SK-N-SH (cell line): ENCODE measurements at regions not wholly inside any gene's neighbourhood (a gene's known extent, or its start where the extent isn't known, plus 50 kb on each side); places are given as distances from the start of the nearest gene placed in this dataset.

Source experiments
- CTCF ChIA-PET: fragments of 300-600, 350-600 bp; formaldehyde crosslinking; extraction: SDS; loops from one replicate; lab custom pipeline; 2021; lab: Yijun Ruan, JAX
- POLR2A ChIA-PET: fragments of 350-600 bp; sonication (Branson Sonifier 250); formaldehyde crosslinking; extraction: SDS; loops from one replicate; lab custom pipeline; 2020; ENCODE audit warnings: antibody characterized with exemption, inconsistent platforms; lab: Yijun Ruan, JAX
- DNase-seq: peaks from one replicate; pipeline ENCODE4 v3.0.0; 2012
- H2AFZ ChIP-seq: fragments of 200-600 bp; sonication (generic); 2 replicates; pipeline ENCODE4 v1.8.1; 2016; ENCODE audit warnings: antibody characterized with exemption, mild to moderate bottlenecking, low read depth
- H3F3A ChIP-seq: fragments of 200-600 bp; sonication (generic); replicated peaks from 2 replicates; pipeline ENCODE3; 2016; ENCODE audit warnings: antibody characterized with exemption, mild to moderate bottlenecking; ENCODE audit not compliant: insufficient read depth
- H3K27ac ChIP-seq, 2 experiments: fragments of 200-500 bp in 1 of 2; fragments of 200-600 bp in 1 of 2; sonication (Bioruptor generic) in 1 of 2; sonication (generic), shearing (Covaris generic) in 1 of 2; 2 replicates each; pipeline versions ENCODE4 v1.5.1 to v1.6.1; 2014 to 2016; ENCODE audit warnings: low read depth in 2 of 2, inconsistent platforms in 1 of 2, low read length in 1 of 2, mild to moderate bottlenecking in 1 of 2, mixed read lengths in 1 of 2
- H3K27me3 ChIP-seq: fragments of 200-600 bp; sonication (generic), shearing (Covaris generic); 2 replicates; pipeline ENCODE4 v1.6.1; 2016; ENCODE audit warnings: mixed run types; ENCODE audit not compliant: insufficient read depth
- H3K36me3 ChIP-seq, 2 experiments: fragments of 200-500 bp in 1 of 2; fragments of 200-600 bp in 1 of 2; sonication (Bioruptor generic) in 1 of 2; sonication (generic) in 1 of 2; replicated peaks in 1 of 2; 2 replicates each; pipeline versions ENCODE3 to v1.5.1; 2014 to 2016; ENCODE audit warnings: low read length in 1 of 2, mild to moderate bottlenecking in 1 of 2; ENCODE audit not compliant: insufficient read depth in 2 of 2, control insufficient read depth in 1 of 2
- H3K4me1 ChIP-seq, 2 experiments: fragments of 200-500 bp in 1 of 2; fragments of 200-600 bp in 1 of 2; sonication (Bioruptor generic) in 1 of 2; sonication (generic), shearing (Covaris generic) in 1 of 2; 2 replicates each; pipeline versions ENCODE4 v1.5.1 to v1.6.1; 2014 to 2016; ENCODE audit warnings: low read depth in 1 of 2, low read length in 1 of 2, mixed run types in 1 of 2; ENCODE audit not compliant: insufficient read depth in 2 of 2, control insufficient read depth in 1 of 2
- H3K4me2 ChIP-seq: fragments of 200-600 bp; sonication (generic), shearing (Covaris generic); 2 replicates; pipeline ENCODE4 v1.6.1; 2017; ENCODE audit warnings: mixed run types
- H3K4me3 ChIP-seq, 2 experiments: fragments of 200-500 bp in 1 of 2; fragments of 200-600 bp in 1 of 2; sonication (Bioruptor generic) in 1 of 2; sonication (generic), shearing (Covaris generic) in 1 of 2; 2 replicates each; pipeline versions ENCODE4 v1.5.1 to v1.8.1; 2014 to 2016; ENCODE audit warnings: low read depth in 2 of 2, inconsistent platforms in 1 of 2, low read length in 1 of 2, mild to moderate bottlenecking in 1 of 2, mixed read lengths in 1 of 2, moderate library complexity in 1 of 2
- H3K79me2 ChIP-seq: fragments of 200-600 bp; sonication (generic); 2 replicates; pipeline ENCODE4 v1.8.1; 2017; ENCODE audit warnings: mild to moderate bottlenecking; ENCODE audit not compliant: insufficient read depth
- H3K9ac ChIP-seq: fragments of 200-600 bp; sonication (generic); 2 replicates; pipeline ENCODE4 v1.6.1; 2017; ENCODE audit warnings: mixed run types
- H3K9me2 ChIP-seq: fragments of 200-600 bp; sonication (generic); 2 replicates; pipeline ENCODE4 v1.6.1; 2017; ENCODE audit warnings: mixed run types
- H3K9me3 ChIP-seq: fragments of 200-600 bp; sonication (generic); 2 replicates; pipeline ENCODE4 v1.6.1; 2017; ENCODE audit warnings: mixed run types, mild to moderate bottlenecking, moderate library complexity
- H4K20me1 ChIP-seq: fragments of 200-600 bp; sonication (generic); 2 replicates; pipeline ENCODE4 v1.6.1; 2017; ENCODE audit warnings: mild to moderate bottlenecking, mixed run types; ENCODE audit not compliant: insufficient read depth
- CHD2 ChIP-seq: fragments of 150-350 bp; IDR thresholded peaks from 2 replicates; pipeline ENCODE4 v1.6.1; 2018; ENCODE audit warnings: low read length; ENCODE audit not compliant: partially characterized antibody
- ELF1 ChIP-seq: IDR thresholded peaks from 2 replicates; pipeline ENCODE4 v1.4.0; 2012
- FOSL2 ChIP-seq: IDR thresholded peaks from 2 replicates; pipeline ENCODE4 v1.4.0; 2012; ENCODE audit warnings: low read depth, mild to moderate bottlenecking, moderate library complexity, borderline replicate concordance
- FOXM1 ChIP-seq: IDR thresholded peaks from 2 replicates; pipeline ENCODE4 v1.4.0; 2012; ENCODE audit warnings: low read depth, mild to moderate bottlenecking
- GABPA ChIP-seq: IDR thresholded peaks from 2 replicates; pipeline ENCODE4 v1.4.0; 2012; ENCODE audit warnings: low read depth, mild to moderate bottlenecking
- GATA2 ChIP-seq: sonication (generic); formaldehyde crosslinking; IDR thresholded peaks from 2 replicates; pipeline ENCODE4 v1.5.0; 2020; ENCODE audit warnings: mild to moderate bottlenecking, missing genetic modification reagents
- JUND ChIP-seq: IDR thresholded peaks from 2 replicates; pipeline ENCODE4 v1.4.0; 2012
- MAX ChIP-seq: IDR thresholded peaks from 2 replicates; pipeline ENCODE4 v1.4.0; 2012; ENCODE audit warnings: low read depth
- NRF1 ChIP-seq: IDR thresholded peaks from 2 replicates; pipeline ENCODE4 v1.6.1; 2012; ENCODE audit warnings: low read depth, mild to moderate bottlenecking, low read length
- PBX3 ChIP-seq: IDR thresholded peaks from 2 replicates; pipeline ENCODE4; 2012
- POLR2AphosphoS5 ChIP-seq: IDR thresholded peaks from 2 replicates; pipeline ENCODE4 v1.6.1; 2012; ENCODE audit warnings: low read depth, low read length
- RCOR1 ChIP-seq: fragments of 150-350 bp; IDR thresholded peaks from 2 replicates; pipeline ENCODE4 v1.6.1; 2017; ENCODE audit warnings: antibody characterized with exemption, low read length
- REST ChIP-seq: IDR thresholded peaks from 2 replicates; pipeline ENCODE4 v1.6.1; 2012; ENCODE audit warnings: mild to moderate bottlenecking, low read depth, low read length, moderate library complexity
- RFX5 ChIP-seq: IDR thresholded peaks from 2 replicates; pipeline ENCODE4 v1.6.1; 2012; ENCODE audit warnings: mild to moderate bottlenecking, improper control_type of control experiment, low read length
- RXRA ChIP-seq: IDR thresholded peaks from 2 replicates; pipeline ENCODE4 v1.4.0; 2012; ENCODE audit warnings: low read depth, mild to moderate bottlenecking, borderline replicate concordance
- SMC3 ChIP-seq: IDR thresholded peaks from 2 replicates; pipeline ENCODE4 v1.6.1; 2012; ENCODE audit warnings: low read depth, low read length, improper control_type of control experiment
- TAF1 ChIP-seq: IDR thresholded peaks from 2 replicates; pipeline ENCODE4 v1.6.1; 2012; ENCODE audit warnings: low read depth, mild to moderate bottlenecking, low read length, moderate library complexity, borderline replicate concordance
- TCF12 ChIP-seq: IDR thresholded peaks from 2 replicates; pipeline ENCODE4 v1.4.0; 2012
- TEAD4 ChIP-seq: IDR thresholded peaks from 2 replicates; pipeline ENCODE4 v1.4.0; 2012; ENCODE audit warnings: mild to moderate bottlenecking, borderline replicate concordance; ENCODE audit not compliant: insufficient read depth
- USF2 ChIP-seq: fragments of 150-350 bp; IDR thresholded peaks from 2 replicates; pipeline ENCODE4 v1.6.1; 2017; ENCODE audit warnings: antibody characterized with exemption, low read length, low read depth, borderline replicate concordance
- YY1 ChIP-seq: IDR thresholded peaks from 2 replicates; pipeline ENCODE4 v1.4.0; 2012; ENCODE audit warnings: low read depth, mild to moderate bottlenecking
- WGBS: methylation state at CpG from one replicate; pipeline ENCODE4 v1.1.6; 2017; ENCODE audit warnings: low lambda C conversion rate; 5-methylcytosine and 5-hydroxymethylcytosine counted together
- TF ChIP-seq, protein P1 (sequence below): IDR thresholded peaks from 2 replicates; pipeline ENCODE4 v1.4.0; 2012; ENCODE audit warnings: low read depth, borderline replicate concordance
- TF ChIP-seq, protein P2 (sequence below): fragments of 200-600 bp; sonication (generic); IDR thresholded peaks from 2 replicates; pipeline ENCODE4 v1.6.1; 2017; ENCODE audit warnings: antibody characterized with exemption, mild to moderate bottlenecking, moderate library complexity

- Histone ChIP-seq H4K20me1 (no peaks in the 10 kb centered on the region), H3K9me3 (no peaks in the 10 kb centered on the region), H3K36me3 (no peaks in the 10 kb centered on the region), H3K27me3 (no peaks in the 10 kb centered on the region), H3K4me1 (no peaks in the 10 kb centered on the region)
- TF ChIP-seq, protein P1, sequence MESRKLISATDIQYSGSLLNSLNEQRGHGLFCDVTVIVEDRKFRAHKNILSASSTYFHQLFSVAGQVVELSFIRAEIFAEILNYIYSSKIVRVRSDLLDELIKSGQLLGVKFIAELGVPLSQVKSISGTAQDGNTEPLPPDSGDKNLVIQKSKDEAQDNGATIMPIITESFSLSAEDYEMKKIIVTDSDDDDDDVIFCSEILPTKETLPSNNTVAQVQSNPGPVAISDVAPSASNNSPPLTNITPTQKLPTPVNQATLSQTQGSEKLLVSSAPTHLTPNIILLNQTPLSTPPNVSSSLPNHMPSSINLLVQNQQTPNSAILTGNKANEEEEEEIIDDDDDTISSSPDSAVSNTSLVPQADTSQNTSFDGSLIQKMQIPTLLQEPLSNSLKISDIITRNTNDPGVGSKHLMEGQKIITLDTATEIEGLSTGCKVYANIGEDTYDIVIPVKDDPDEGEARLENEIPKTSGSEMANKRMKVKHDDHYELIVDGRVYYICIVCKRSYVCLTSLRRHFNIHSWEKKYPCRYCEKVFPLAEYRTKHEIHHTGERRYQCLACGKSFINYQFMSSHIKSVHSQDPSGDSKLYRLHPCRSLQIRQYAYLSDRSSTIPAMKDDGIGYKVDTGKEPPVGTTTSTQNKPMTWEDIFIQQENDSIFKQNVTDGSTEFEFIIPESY = no peak
- TF ChIP-seq SMC3 (no peak), RCOR1 (no peak), FOXM1 (no peak), RXRA (no peak), TAF1 (no peak), POLR2AphosphoS5 (no peak), PBX3 (no peak), CHD2 (no peak), TEAD4 (no peak), RFX5 (no peak), FOSL2 (no peak), TCF12 (no peak), YY1 (no peak), GABPA (no peak)
- TF ChIP-seq, protein P2, sequence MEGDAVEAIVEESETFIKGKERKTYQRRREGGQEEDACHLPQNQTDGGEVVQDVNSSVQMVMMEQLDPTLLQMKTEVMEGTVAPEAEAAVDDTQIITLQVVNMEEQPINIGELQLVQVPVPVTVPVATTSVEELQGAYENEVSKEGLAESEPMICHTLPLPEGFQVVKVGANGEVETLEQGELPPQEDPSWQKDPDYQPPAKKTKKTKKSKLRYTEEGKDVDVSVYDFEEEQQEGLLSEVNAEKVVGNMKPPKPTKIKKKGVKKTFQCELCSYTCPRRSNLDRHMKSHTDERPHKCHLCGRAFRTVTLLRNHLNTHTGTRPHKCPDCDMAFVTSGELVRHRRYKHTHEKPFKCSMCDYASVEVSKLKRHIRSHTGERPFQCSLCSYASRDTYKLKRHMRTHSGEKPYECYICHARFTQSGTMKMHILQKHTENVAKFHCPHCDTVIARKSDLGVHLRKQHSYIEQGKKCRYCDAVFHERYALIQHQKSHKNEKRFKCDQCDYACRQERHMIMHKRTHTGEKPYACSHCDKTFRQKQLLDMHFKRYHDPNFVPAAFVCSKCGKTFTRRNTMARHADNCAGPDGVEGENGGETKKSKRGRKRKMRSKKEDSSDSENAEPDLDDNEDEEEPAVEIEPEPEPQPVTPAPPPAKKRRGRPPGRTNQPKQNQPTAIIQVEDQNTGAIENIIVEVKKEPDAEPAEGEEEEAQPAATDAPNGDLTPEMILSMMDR = no peak
- TF ChIP-seq, all 33 proteins: peak for 0
- ChIA-PET POLR2A (no interaction called here), CTCF (no interaction called here)
- H3K27ac ChIP-seq = no peak overlapping the region
- no peaks in the 10 kb centered on the region for H3K9me2 ChIP-seq
- no peak overlapping the region for H2AFZ ChIP-seq
- no peaks in the 10 kb centered on the region for H3K79me2 ChIP-seq
- DNase-seq = no peak
- 11% methylated on average over 2 of the region's 2 CpGs for WGBS
- no peak overlapping the region for H3K9ac ChIP-seq
- no peak overlapping the region for H3K4me2 ChIP-seq
- no peaks in the 10 kb centered on the region for H3F3A ChIP-seq
- no peak overlapping the region for H3K4me3 ChIP-seq
These were observed 200.5 kb downstream of the MACC1 start for GRCh38 chr7:20016669-20017068.

GRCh38 chr7:20013536-20013935 lies 203.6 kb downstream of the MACC1 start:
- no peak for DNase-seq
- CTCF ChIA-PET = no interaction called here
- 24% methylated on average over 6 of the region's 6 CpGs for WGBS
- no peak for TF ChIP-seq REST
- no peak for TF ChIP-seq ELF1
- no peak for TF ChIP-seq MAX
- TF ChIP-seq CHD2 = no peak
- TF ChIP-seq JUND = no peak
- TF ChIP-seq NRF1 = no peak
- no peak for TF ChIP-seq USF2
- no peak for TF ChIP-seq GATA2

More at GRCh38 chr7:20013536-20013935, 203.6 kb downstream of the MACC1 start:
- Histone ChIP-seq H3K4me3 (no peak overlapping the region), H3F3A (no peaks in the 10 kb centered on the region), H3K27ac (no peak overlapping the region), H3K4me1 (no peaks in the 10 kb centered on the region), H4K20me1 (no peaks in the 10 kb centered on the region), H3K27me3 (no peaks in the 10 kb centered on the region), H3K9me3 (no peaks in the 10 kb centered on the region), H3K9ac (no peak overlapping the region), H3K4me2 (no peak overlapping the region), H3K9me2 (no peaks in the 10 kb centered on the region), H3K36me3 (no peaks in the 10 kb centered on the region), H2AFZ (no peak overlapping the region), H3K79me2 (no peaks in the 10 kb centered on the region)
- POLR2A ChIA-PET = no interaction called here
